Neural progenitor cell (in vitro differentiated cells): ENCODE measurements at regions not wholly inside any gene's neighbourhood (a gene's known extent, or its start where the extent isn't known, plus 50 kb on each side); places are given as distances from the start of the nearest gene placed in this dataset.

Experiments used
- EZH2 ChIP-seq: fragments of 200-600 bp; sonication (generic); IDR thresholded peaks from 2 replicates; pipeline ENCODE4 v1.6.1; 2017; ENCODE audit warnings: antibody characterized with exemption, mild to moderate bottlenecking, moderate library complexity
- TF ChIP-seq, protein P1 (sequence below): fragments of 200-600 bp; sonication (generic); IDR thresholded peaks from 2 replicates; pipeline ENCODE4 v1.5.1; 2017; ENCODE audit warnings: antibody characterized with exemption, mild to moderate bottlenecking

DNA sequence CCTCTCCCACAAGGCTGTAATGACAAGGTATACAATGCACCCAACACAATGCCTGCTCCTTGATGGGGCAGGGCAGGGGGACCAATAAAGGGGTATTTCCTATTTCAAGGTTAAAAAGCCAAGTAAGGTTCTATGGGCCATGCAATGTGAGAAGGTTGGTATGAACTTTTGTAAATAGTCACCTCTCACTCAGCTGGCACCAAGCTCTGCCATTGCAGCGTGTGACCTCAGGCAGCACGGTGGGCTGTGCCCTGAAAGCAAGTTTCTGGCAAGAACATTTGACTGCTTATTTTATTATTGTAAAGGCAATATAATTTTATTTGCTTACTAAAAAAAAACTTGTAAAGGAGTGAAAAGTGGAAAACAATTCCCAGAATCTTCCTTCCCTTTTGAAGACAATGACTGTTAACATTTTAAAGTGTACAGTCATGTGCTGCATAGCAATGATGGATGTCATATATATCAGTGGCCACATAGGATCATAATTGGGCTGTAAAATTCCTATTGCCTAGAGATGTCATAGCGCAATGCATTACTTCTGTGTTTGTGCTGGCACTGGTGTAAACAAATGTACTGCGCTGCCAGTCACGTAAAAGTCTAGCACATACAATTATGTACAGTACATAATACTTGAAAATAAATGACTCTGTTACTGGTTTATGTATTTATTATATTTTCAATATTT is 167.3 kb upstream of the RORA start:
- TF ChIP-seq, protein P1, sequence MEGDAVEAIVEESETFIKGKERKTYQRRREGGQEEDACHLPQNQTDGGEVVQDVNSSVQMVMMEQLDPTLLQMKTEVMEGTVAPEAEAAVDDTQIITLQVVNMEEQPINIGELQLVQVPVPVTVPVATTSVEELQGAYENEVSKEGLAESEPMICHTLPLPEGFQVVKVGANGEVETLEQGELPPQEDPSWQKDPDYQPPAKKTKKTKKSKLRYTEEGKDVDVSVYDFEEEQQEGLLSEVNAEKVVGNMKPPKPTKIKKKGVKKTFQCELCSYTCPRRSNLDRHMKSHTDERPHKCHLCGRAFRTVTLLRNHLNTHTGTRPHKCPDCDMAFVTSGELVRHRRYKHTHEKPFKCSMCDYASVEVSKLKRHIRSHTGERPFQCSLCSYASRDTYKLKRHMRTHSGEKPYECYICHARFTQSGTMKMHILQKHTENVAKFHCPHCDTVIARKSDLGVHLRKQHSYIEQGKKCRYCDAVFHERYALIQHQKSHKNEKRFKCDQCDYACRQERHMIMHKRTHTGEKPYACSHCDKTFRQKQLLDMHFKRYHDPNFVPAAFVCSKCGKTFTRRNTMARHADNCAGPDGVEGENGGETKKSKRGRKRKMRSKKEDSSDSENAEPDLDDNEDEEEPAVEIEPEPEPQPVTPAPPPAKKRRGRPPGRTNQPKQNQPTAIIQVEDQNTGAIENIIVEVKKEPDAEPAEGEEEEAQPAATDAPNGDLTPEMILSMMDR, result no peak
- TF ChIP-seq EZH2, result no peak
